Activated naive CD4-positive, alpha-beta T cell treated with Interleukin-2 at 50 U/mL for 16 hours (primary cell): ENCODE measurements at regions not wholly inside any gene's neighbourhood (a gene's known extent, or its start where the extent isn't known, plus 50 kb on each side); places are given as distances from the start of the nearest gene placed in this dataset.
"Not testable (repeated sequence)": the region's sequence is repeated elsewhere in the genome, so short reads cannot be mapped to it uniquely, and the experiment has no call there.

Experiments
- DNase-seq: peaks from one replicate; pipeline ENCODE4 v3.0.0-alpha.2; 2020

DNA sequence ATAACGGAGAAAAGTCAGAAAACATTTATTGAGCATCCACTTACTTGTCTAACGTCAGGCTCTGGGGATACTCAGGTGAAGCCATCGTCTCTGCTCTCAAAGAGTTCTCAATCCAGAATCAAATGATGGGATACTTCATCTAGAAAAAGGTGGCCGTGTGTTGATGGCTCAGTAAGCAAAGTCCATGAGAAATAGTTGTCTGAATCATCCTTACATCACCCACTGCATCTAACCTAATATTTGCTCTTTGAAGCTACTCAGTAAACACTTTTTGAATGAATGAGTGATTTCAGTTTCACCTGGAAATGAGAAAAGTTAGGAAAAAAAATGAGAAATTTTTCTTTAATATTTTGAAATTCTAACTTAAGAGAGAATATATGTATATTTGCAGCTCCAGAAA, 155.3 kb upstream of the PKN2 start:
- DNase-seq: no peak

DNA sequence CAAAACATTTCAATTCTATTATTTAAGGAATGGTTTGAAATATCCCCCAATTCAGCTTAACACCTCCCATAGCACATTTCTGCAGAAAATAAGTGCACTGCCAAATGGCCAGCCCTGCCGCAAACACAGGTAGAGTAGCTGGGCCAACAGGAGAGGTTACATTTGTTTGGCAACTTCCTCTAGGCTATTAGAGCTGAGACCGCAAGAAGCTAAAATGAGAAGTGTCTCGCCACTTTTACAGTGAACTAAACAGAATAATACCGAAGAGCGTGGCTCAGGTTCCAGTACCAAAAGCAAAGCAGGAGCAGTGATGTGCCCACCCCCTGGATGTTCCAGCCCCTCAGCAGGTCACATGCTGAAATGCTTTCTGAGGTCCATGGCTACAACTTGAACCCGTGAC, 154.5 kb upstream of the PKN2 start:
- no peak for DNase-seq

DNA sequence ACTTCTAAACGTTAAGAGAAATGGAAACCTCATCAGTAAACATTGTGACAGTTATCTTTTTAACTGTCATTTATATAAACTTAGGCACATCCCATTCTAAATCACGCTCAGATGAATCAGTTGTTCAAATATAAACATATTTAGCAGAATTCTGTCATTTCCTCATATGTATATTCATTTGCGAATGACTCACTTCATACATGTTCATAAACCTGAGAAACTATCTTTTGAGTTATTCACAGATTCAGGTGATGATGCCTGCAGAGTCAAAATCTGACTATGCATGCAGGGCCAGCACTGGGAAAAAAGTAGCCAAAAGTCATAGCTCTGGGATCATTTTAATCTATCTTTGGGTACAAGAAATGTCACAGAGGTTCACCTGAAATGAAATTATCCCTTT, 153.8 kb upstream of the PKN2 start:
- no peak for DNase-seq

DNA sequence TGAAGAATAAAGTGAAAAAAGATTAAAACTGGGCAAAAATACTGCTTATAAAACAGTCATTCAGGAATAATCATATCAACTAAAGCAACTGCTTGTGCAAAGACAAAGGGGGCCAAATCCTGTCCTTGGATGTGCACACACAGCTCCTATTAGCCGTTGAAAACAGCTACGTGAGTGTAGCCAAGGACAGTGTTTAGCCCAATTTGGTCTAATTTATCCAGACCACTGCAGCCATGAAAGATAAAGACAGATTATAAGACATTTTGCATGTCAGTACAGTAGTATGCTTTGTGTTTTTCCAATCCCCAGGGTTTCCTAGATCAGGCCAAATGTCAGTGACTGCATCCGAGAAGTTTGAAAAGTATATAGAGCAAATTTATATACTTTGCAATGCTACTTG, 146.3 kb upstream of the PKN2 start:
- no peak for DNase-seq

DNA sequence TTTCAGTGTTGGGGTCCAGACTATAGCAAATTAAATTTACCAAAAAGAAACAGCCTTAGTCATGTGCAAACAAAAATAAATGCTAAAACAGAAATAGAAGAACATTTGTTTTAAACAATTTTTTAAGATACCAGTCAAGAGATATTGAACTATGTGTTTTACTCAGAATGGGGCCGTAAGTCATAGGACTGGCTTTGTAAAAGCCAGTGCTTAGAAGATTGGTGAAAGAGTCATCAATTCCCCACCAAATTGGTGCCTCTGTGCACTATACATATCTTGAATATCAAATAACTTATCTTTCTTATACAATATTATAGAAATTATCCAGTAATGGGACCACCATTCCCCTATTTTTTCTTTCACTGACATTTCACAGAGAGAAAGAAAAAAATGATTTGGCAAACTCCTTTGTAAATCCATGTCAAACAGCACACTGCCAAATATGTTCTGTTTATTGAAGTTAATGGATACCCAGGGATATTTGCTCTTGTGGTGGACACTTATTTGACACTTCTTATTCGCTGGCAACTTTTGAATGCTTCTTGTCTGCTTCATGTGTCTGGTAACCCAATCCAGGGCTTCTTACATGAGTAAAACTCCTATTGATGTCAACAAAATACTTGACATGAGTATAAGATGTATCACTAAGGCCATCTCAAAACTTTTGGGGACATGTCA, 145.7 kb upstream of the PKN2 start:
- no peak for DNase-seq

DNA sequence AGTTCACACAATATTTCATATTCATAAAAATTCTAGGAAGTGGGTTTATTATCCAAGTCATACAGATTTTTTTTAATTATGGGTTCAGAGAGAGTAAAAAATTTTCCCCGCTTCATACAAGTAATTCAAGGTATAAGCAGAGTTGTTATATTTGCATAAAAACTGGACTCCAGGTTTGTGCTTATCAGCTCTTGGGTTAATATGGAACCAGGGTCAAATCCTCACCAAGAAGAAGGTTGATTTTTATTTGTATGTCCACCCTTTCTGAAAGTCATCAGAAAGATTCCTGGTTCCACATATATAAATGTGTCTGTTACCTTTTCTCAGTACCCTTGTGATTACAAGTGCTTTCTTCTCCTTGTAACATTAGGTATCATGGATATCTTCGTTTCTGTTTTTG, 143.8 kb upstream of the PKN2 start:
- no peak for DNase-seq

DNA sequence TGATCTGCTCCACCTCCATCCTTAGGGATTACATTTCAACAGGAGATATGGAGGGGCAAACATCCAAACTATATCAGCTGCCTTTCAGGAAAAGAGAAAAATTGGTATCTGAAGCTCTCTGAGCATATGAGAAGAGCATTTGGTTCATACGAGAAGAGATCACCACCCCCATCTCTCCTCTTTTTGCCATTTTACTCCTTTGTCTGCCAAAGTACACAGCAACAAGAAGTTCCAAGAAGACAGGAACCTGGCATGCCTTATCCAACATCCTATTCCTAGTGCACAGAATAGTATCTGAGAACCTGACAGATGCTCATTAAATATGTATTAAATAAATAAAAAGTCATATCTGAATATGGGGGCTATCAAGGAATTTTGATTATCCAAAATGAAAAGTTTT, 142.5 kb upstream of the PKN2 start:
- DNase-seq: no peak

DNA sequence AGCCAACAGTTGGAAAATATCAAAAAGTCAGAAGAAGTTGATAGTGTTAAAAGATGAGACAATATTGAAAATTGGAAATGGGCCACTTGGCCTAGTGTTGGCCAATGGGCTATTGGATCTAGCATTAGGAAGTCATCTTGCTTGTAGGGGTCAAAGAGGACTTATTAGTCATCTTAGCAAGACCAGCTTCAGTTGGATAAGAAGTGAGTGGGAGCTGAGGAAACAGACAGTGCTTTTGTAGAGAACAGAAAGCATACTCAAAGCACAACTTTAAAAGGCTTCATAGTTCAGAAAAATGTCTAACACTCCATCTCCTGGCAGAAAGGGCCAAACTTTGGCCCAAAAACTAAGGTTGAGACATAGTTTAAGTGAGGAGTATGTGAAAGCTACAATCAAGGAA, 139.9 kb upstream of the PKN2 start:
- DNase-seq: no peak

DNA sequence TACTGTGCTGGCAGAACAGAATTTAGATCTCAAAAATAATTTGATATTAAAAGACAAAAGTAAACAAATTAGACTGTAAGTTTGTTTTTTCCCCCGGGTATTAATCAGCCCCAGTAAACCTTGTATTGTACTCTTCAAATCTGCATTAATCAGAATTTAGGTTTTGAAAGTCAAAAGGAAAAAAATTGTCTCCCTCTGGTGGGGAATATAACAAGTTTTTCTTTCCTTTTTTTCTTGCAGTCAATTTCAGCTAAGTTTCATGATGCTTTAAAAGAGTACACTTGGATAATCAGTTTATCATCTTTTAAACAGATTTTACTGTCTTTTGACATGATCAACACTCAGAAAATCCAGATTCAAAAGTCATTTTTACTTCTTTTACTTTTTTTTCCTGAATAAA, 134.5 kb upstream of the PKN2 start:
- DNase-seq: no peak

DNA sequence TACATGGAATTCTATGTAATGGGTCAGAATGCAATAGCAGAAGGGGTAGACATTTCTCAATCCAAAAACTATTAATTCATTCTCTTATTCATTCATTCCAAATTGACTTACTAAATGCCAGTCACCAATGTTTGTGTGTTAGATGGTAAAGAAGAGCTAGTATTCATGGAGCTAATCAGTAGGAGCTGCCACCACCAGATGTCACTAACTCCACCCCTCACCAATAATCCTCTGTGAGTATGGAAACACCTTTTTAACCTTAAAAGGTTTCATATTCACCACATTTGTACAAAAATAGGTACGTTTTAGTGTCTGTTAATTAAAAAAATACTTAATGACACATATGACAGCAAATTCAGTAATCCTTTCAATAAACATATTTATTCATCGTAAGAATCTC, 131.8 kb upstream of the PKN2 start:
- no peak for DNase-seq

DNA sequence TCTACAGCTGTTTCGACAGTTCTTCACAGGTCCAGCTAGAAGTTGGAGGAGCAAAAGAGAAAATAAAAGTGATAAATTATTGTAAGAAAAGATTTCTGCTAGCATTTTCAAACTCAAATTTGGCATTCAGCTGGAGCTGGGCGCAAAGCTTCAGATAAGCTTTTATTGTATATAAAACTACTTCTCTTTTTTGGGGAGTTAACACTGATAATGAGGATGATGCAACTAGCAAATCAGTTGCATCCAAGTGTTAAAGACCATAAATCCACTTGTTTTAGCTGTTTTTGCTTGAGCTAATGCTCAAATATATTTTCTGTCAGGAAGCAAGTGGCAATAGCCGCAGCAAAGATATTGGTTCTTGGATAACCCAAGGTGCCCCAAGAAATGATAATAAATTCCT, 127.1 kb upstream of the PKN2 start:
- no peak for DNase-seq

DNA sequence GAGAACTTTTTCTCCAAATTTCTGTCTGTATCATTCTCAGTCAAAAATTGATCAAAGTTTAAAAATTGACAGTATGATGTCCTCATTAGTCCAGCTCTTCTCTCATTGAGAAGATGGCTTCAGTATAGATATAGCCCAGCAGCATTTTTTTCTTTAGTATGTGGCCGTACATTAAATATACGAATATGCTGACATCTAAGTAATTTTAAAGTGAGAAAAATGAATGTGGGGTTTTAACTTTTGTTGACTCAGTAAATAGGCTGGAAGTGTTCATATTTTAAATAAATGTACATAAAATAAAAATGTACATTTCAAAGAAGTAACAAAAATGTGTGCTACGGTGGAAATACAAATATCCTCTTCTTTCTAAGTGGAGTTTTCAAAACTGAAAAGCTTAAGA, 123.5 kb upstream of the PKN2 start:
- DNase-seq: no peak

DNA sequence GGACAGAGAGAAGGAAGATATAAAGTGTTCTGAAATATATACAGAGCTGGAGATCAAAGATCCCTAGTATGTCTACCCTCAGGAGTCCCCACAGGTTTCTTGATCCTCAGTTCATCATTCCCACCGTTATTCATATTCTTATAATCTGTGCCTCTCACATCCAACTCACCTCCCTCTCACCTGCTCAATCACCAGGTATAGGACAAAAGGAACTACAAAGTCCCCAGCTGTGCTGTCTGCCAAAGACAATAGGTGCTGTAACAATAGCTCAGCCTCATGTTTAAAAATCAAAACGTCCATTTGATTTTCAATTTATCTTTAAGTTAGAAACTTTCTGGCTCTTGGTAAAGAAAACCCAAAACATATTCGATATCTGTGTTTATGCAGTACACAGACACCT, 121.1 kb upstream of the PKN2 start:
- no peak for DNase-seq

DNA sequence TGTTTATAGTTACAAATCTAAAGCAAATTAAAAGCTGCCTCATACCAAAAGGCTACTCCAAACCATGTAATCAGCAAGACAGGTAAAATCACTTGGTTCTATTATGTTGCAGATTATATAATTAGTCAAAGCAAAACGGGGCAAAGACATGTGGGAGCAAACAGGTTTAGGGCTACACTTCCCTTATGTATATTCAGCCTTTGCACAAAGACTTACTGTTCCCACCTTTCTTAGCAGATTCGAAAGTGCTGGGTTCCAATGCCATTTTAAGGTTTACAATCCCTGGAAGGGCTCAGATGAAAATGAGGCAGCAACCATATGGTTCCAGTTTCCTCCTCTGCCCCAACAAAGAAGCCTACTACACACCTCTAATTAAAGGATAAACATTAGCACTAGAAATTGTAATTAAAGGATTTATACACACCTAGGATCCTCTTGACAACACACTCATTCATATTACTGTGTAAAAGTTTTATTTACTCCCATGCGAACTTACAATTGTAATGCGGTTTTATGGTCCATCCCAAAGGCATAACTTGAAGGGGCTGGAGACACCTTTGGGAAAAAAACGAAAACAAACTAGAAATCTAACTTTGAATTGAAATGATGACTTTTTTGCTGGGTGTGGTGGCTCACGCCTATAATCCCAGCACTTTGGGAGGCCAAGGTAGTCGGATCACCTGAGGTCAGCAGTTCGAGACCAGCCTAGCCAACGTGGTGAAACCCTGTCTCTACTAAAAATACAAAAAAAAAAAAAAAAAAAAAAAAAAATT, 117.3 kb upstream of the PKN2 start:
- no peak for DNase-seq

DNA sequence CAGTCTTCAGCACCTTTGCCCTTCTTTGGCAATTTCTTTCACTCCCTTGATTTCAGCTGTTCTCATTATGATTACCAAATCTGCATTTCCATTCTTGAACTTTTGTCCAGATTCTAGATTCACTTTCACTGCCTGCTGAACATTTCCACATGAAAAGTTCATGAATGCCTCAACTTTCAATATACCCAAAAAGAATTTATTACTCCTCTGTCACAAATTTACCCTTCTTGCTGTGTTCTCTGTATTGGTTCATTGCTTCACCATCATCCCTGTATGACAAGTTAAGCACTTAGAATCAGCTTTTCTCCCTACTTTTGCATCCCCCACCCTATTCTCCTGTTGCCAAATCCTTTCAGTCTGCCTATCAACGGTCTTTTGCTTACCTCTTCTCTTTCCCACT, 112.6 kb upstream of the PKN2 start:
- no peak for DNase-seq

DNA sequence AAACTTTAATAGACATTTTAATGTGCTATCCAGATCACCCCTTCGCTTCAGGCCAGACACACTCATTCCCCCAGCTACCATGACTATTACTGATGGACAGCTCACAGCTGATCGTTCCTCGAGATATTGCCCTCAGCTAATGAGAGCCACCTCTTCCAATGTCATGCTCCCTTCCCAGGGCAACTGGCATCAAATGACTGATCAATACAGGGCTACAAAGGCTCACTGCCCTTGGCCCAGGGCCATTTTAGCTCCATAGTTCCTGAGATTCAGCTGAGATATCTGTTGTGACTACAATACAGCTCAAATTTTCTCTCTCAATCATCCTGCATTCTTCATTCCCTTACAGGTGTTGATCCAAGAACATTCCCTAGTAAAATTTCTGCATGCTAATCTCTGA, 104.5 kb upstream of the PKN2 start:
- DNase-seq: no peak

DNA sequence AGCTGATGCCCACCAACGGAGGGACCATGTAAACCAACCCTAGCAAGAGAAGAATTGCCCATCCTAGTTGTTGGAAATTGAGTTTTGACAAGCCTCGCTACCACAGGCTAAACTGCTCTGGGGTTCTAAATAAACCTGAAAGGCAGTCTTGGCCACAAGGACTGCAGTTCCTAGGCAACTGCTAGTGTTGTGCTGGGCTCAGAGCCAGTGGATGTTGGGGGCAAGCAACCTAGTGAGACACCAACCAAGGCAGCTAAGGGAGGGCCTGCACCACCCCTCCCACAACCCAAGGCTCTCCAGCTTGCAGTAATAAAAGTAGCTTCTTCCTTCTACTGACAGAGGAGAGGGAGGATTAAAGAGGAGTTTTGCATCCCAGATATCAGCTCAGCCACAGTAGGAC, 102.4 kb upstream of the PKN2 start:
- no peak for DNase-seq

DNA sequence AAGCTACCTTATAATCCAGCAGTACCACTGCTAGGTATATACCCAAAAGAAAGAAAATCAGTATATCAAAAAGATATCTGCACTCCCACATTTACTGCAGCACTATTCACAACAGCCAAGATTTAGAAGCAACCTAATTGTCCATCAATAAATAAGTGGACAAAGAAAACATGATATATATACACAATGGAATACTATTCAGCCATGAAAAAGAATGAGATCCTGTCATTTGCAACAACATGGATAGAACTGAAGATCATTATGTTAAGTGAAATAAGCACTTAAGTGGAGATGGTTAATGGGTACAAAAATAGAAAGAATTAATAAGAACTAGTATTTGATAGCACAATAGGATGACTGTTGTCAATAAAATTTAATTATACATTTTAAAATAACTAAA, 90.7 kb upstream of the PKN2 start:
- no peak for DNase-seq

DNA sequence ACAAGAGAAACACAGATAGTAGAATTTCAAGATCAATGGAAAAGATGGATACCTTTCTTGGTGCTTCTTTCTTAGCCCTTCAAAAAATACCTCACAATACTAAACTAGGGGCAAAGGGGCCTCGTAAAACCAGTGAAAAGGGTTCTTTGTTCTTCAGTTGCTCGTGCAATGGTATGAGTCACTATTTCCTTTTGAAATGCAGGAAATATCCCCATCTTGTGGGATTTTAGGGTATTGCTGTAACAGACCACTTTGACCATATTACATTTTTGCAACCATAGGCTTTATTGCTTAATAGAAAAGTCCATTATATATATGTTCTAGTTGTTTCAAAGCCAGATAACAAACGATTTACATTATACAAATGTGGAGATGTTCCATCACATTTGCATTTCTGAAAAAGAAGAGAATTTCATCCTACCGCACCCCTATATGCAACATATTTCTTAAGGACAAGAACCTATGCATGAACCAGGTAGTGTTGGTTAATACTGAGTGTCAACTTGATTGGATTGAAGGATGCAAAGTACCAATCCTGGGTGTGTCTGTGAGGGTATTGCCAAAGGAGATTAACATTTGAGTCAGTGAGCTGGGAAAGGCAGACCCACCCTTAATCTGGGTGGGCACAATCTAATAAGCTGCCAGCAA, 88.6 kb upstream of the PKN2 start:
- DNase-seq: no peak

DNA sequence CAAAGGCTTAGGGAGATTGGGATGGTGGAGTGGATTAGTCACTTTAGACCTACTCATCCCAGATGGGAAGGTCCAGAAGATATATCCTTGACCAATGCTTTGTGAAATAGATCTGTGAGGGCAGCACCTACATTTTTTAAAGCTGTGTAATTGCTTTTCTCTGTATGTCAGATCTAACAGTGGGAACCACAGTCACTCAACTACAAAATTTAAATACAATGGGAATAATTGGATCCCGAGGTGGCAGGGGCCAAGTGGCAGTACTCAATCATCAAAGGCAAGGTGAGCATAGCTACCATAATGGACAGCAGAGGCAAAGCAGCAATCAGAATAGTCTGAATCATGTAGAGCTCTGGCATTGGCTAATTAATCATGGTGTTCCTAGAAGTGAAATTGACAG, 86.1 kb upstream of the PKN2 start:
- DNase-seq: not testable (repeated sequence)

DNA sequence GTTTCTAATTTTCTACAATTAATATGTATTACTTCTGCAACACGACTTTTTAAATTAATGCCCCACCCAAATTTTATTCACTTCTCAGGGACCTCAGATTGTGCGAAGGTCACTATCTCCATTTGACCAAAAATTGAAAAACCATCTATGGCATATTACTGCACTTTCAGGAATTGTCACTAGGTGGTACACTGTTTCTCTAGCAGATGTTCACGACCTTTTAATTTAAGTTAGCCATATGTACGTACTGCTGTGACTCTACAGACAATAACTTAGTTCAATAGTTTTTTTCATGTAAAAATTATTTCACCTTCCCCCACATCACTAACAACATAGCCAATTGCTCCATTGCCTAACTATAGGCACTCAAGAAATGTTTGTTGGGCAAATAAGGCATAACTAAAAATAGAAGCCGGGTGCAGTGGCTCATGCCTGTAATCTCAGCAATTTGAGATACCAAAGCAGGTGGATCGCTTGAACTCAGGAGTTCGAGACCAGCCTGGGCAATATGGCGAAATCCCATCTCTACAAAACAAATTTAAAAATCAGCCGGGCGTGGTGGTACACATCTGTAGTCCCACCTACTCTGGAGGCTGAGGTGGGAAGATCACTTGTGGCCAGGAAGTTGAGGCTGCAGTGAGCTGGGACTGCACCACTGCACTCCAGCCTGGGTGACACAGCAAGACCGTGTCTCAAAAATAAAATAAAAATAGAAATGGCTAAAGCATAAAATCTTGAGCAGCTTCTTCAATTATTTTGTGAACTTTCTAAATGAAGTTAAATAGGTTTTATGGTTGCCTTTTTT, 75.7 kb upstream of the PKN2 start:
- no peak for DNase-seq

DNA sequence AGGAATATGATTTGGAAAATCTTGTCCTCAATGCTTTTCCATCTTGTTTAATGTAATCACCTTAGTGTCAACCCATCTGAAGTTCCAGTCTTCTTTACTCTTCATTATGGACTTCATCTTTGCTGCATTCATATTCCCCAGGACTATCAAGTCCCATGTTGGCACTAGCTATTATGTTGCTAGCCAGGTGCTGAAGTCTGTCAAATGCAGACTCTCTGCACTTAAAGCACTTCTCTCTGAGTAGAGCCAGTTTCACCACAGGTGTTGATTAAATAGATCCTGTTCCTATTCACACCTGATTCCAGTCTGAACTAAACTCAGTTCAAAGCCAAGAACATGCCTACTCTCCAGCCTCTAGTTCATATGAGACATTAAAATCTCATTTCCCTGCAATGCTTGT, 75.0 kb upstream of the PKN2 start:
- DNase-seq: no peak

DNA sequence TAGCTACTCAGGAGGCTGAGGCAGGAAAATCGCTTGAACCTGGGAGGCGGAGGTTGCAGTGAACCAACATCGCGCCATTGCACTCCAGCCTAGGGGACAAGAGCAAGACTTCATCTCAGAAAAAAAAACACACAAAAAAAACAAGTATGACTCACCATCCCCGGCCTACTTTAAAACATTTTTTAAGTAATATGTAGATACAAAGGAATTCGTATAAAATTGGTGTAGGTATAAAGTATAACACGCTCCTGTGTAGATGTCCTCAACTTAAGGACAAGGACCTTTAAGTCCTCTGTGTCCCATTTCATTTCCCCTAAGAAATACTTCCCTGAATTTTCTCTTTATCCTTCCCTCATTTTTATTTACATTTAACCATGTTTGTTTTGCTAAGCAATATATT, 73.4 kb upstream of the PKN2 start:
- no peak for DNase-seq

DNA sequence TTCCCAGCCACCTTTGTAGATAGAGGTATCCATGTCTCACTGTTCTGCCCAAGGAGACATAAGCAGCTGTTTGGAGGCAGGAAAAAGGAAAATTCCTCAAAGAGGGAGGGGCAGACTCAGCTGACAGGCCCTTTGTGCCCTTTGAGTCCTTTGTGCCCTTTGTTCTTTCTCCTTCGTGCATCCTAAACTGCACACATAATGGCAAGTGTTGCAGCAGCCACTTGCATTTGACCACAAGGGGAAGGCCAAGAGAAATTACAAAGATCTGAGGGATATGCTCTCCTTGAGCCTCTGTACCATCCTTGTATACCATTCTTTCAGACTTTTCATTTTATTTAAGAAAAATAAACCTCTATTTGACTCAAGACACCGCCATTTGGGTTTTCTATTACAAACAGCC, 71.8 kb upstream of the PKN2 start:
- DNase-seq: no peak
